Transverse colon (tissue), 4 donors: ENCODE measurements at regions not wholly inside any gene's neighbourhood (a gene's known extent, or its start where the extent isn't known, plus 50 kb on each side); places are given as distances from the start of the nearest gene placed in this dataset.

Source experiments
- DNase-seq: peaks from one replicate; pipeline ENCODE4 v3.0.0-alpha.2; 2019
- H3K27ac ChIP-seq, 4 donors: fragments of 200-600 bp; sonication (generic); 2 replicates each; pipeline ENCODE4 v1.5.1; 2016 to 2018; ENCODE audit warnings: inconsistent platforms in 4 of 4
- H3K27me3 ChIP-seq: fragments of 200-600 bp; sonication (generic); 2 replicates; pipeline ENCODE4 v1.5.1; 2017; ENCODE audit warnings: inconsistent platforms
- H3K36me3 ChIP-seq, 4 donors: fragments of 200-600 bp; sonication (generic); 2 replicates each; pipeline ENCODE4 v1.5.1; 2017 to 2019; ENCODE audit warnings: inconsistent platforms in 4 of 4
- H3K4me1 ChIP-seq, 4 donors: fragments of 200-600 bp; sonication (generic); 2 replicates each; pipeline ENCODE4 v1.5.1; 2017 to 2020; ENCODE audit warnings: inconsistent platforms in 4 of 4
- H3K4me3 ChIP-seq, 4 donors: fragments of 200-600 bp; sonication (generic); 1 replicate in 1 of 4; 2 replicates in 3 of 4; pipeline versions ENCODE4 v1.5.1 to v1.6.1; 2017 to 2019; ENCODE audit warnings: inconsistent platforms in 4 of 4
- H3K9me3 ChIP-seq, 2 donors: fragments of 200-600 bp; sonication (generic); 2 replicates each; pipeline ENCODE4 v1.5.1; 2017 to 2019; ENCODE audit warnings: inconsistent platforms in 2 of 2
- CTCF ChIP-seq, 5 experiments: fragments of 200-600 bp in 3 of 5; fragments of 450-650 bp in 2 of 5; sonication (generic) in 3 of 5; IDR thresholded peaks; 1 replicate in 2 of 5; 2 replicates in 3 of 5; pipeline ENCODE4 v1.5.1; 2016 to 2017; ENCODE audit warnings: antibody characterized with exemption in 5 of 5, inconsistent platforms in 3 of 5, mild to moderate bottlenecking in 2 of 5, moderate library complexity in 1 of 5
- EP300 ChIP-seq: sonication (generic); formaldehyde crosslinking; IDR thresholded peaks from one replicate; pipeline ENCODE4 v1.6.1; 2017; ENCODE audit warnings: antibody characterized with exemption, low read depth
- POLR2A ChIP-seq: fragments of 450-650 bp; IDR thresholded peaks from one replicate; pipeline ENCODE4 v1.6.1; 2016; ENCODE audit warnings: antibody characterized with exemption, mild to moderate bottlenecking, moderate library complexity
- POLR2AphosphoS5 ChIP-seq, 3 donors: sonication (generic); formaldehyde crosslinking; IDR thresholded peaks; one replicate each; pipeline ENCODE4 v1.6.1; 2016; ENCODE audit warnings: antibody characterized with exemption in 3 of 3
- WGBS, 2 donors: methylation state at CpG; one replicate each; pipeline ENCODE4 v1.1.5; 2018; ENCODE audit warnings: low coverage in 1 of 2; 5-methylcytosine and 5-hydroxymethylcytosine counted together
- in situ Hi-C, 4 donors: fragments of 200-750 bp; cut with MboI; loops; one replicate each; pipeline versions ENCODE4 v1.15.0 to v1.15.1; 2017; ENCODE audit warnings: low sequenced_read_pairs in 3 of 4, low pct_ligation_motif_present in 1 of 4, low pct_unique_long_range_greater_than_20kb in 1 of 4
- intact Hi-C: fragments of 100-400 bp; cut with DNase I; formaldehyde crosslinking; loops from one replicate; pipeline ENCODE4 v1.15.1; 2023; ENCODE audit warnings: low total_unique reads

GRCh38 chr1:219298571-219299148 is 125.0 kb downstream of the LYPLAL1 start:
- no peak for DNase-seq
- intact Hi-C loops, result no loop called here
- Histone ChIP-seq H3K4me3 (no peak overlapping the region), H3K27me3 (no peaks in the 10 kb centered on the region), H3K9me3 (no peaks in the 10 kb centered on the region), H3K27ac (peak overlapping the region; percentile 35 to 53 (median 46)), H3K36me3 (no peaks in the 10 kb centered on the region), H3K4me1 (no peaks in the 10 kb centered on the region)
- WGBS, 2 donors, result 60 to 64% methylated on average over 4 of the region's 4 CpGs
- in situ Hi-C loops, result no loop called here
- TF ChIP-seq POLR2AphosphoS5 (IDR thresholded peaks at IDR 0.05) (peak in 2 of 3 donors; percentile 8 to 16), EP300 (no peak)

GRCh38 chr1:219296430-219297355 is 123.0 kb downstream of the LYPLAL1 start:
- no peak for DNase-seq
- no peaks in the 10 kb centered on the region for H3K9me3 ChIP-seq
- H3K4me3 ChIP-seq, result no peak overlapping the region
- intact Hi-C loops (no loop called here), in situ Hi-C loops (no loop called here)
- H3K27ac ChIP-seq, result peak overlapping the region; percentile 35 to 53 (median 38)
- H3K27me3 ChIP-seq, result no peaks in the 10 kb centered on the region
- no peaks in the 10 kb centered on the region for H3K36me3 ChIP-seq
- no peaks in the 10 kb centered on the region for H3K4me1 ChIP-seq
- no peak for TF ChIP-seq POLR2AphosphoS5 (IDR thresholded peaks at IDR 0.05)
- TF ChIP-seq POLR2A, result no peak
- TF ChIP-seq CTCF (IDR thresholded peaks at IDR 0.05), result no peak
- 68 to 70% methylated on average over 6 of the region's 6 CpGs for WGBS, 2 donors

DNA sequence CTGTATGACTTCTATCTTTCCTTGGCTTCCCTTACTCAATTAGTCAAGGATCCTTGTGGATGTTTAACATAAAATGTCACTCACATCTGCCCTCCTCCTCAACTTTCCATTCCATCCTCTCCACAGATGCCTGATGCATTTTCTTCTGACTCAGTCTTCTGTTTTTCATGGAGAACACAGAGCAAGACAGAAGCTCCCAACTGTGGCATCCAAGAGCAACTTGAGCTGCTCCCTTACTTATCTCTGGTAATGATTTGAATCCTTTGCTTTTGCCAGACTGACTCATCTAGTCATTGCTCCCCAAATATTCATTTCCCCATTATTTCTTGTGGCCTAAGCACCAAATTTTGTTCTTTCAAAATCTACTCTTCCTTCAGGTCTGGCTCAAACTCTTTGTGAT is 120.6 kb downstream of the LYPLAL1 start:
- intact Hi-C loops (no loop called here), in situ Hi-C loops (no loop called here)
- no peak for DNase-seq
- no peak overlapping the region for H3K4me3 ChIP-seq
- no peaks in the 10 kb centered on the region for H3K27me3 ChIP-seq
- no peaks in the 10 kb centered on the region for H3K4me1 ChIP-seq
- TF ChIP-seq POLR2AphosphoS5 (IDR thresholded peaks at IDR 0.05), result no peak
- no peak for TF ChIP-seq CTCF (IDR thresholded peaks at IDR 0.05)
- no peak for TF ChIP-seq EP300
- TF ChIP-seq POLR2A, result no peak
- no peak overlapping the region for H3K27ac ChIP-seq
- no peaks in the 10 kb centered on the region for H3K36me3 ChIP-seq
- no peaks in the 10 kb centered on the region for H3K9me3 ChIP-seq

GRCh38 chr1:219293410-219293809 is 119.7 kb downstream of the LYPLAL1 start:
- no peak for TF ChIP-seq CTCF (IDR thresholded peaks at IDR 0.05)
- TF ChIP-seq POLR2AphosphoS5 (IDR thresholded peaks at IDR 0.05), result no peak
- TF ChIP-seq POLR2A, result no peak
- TF ChIP-seq EP300, result no peak
- Histone ChIP-seq H3K9me3 (no peaks in the 10 kb centered on the region), H3K27me3 (no peaks in the 10 kb centered on the region), H3K4me1 (no peaks in the 10 kb centered on the region), H3K36me3 (no peaks in the 10 kb centered on the region), H3K4me3 (no peak overlapping the region), H3K27ac (no peak overlapping the region)
- DNase-seq, result no peak
- 67 to 81% methylated on average over 3 of the region's 3 CpGs for WGBS, 2 donors
- intact Hi-C loops, result no loop called here
- in situ Hi-C loops, result no loop called here
